ENCODE measurements at regions not wholly inside any gene's neighbourhood (a gene's known extent, or its start where the extent isn't known, plus 50 kb on each side); places are given as distances from the start of the nearest gene placed in this dataset.

- Histone ChIP-seq H3K79me2 (ENCODE audit: low read length) (no peaks in the 10 kb centered on the region), H2AFZ (ENCODE audit: low read length) (no peak overlapping the region), H3K27me3 (replicated peaks; ENCODE audit: insufficient read depth, low read length) (no peaks in the 10 kb centered on the region), H3F3A (ENCODE audit: insufficient read depth, low read length) (no peaks in the 10 kb centered on the region), H3K36me3 (replicated peaks; ENCODE audit: insufficient read depth, low read length) (no peaks in the 10 kb centered on the region), H3K9ac (ENCODE audit: low read length) (no peak overlapping the region), H4K20me1 (ENCODE audit: insufficient read depth, low read length) (no peaks in the 10 kb centered on the region), H3K27ac (ENCODE audit: low read length) (no peak overlapping the region), H3K4me1 (ENCODE audit: low read length) (no peaks in the 10 kb centered on the region), H3K4me2 (ENCODE audit: low read depth, low read length) (no peak overlapping the region), H3K9me2 (replicated peaks; ENCODE audit: insufficient read depth, low read length) (no peaks in the 10 kb centered on the region), H3K4me3 (ENCODE audit: low read length) (no peak overlapping the region), H3K9me3 (replicated peaks; ENCODE audit: insufficient read depth, low read length) (no peaks in the 10 kb centered on the region)
- DNase-seq, result no peak
- TF ChIP-seq EZH2phosphoT487 (IDR thresholded peaks at IDR 0.05; ENCODE audit: low read length) (no peak), EZH2 (optimal IDR thresholded peaks at IDR 0.05; ENCODE audit: low read depth, low read length) (no peak), CTCF (IDR thresholded peaks at IDR 0.05; ENCODE audit: low read length) (no peak)
Measured at GRCh38 chr3:54046641-54047214, 75.6 kb upstream of the CACNA2D3 start.

- H4K20me1 ChIP-seq (ENCODE audit: insufficient read depth, low read length), result no peaks in the 10 kb centered on the region
- H2AFZ ChIP-seq (ENCODE audit: low read length), result no peak overlapping the region
- no peak overlapping the region for H3K9ac ChIP-seq (ENCODE audit: low read length)
- no peak overlapping the region for H3K27ac ChIP-seq (ENCODE audit: low read length)
- H3K4me2 ChIP-seq (ENCODE audit: low read depth, low read length), result no peak overlapping the region
- H3K27me3 ChIP-seq (replicated peaks; ENCODE audit: insufficient read depth, low read length), result no peaks in the 10 kb centered on the region
- DNase-seq, result no peak
- H3K79me2 ChIP-seq (ENCODE audit: low read length), result no peaks in the 10 kb centered on the region
- H3K9me2 ChIP-seq (replicated peaks; ENCODE audit: insufficient read depth, low read length), result no peaks in the 10 kb centered on the region
- no peak for TF ChIP-seq CTCF (IDR thresholded peaks at IDR 0.05; ENCODE audit: low read length)
- TF ChIP-seq EZH2phosphoT487 (IDR thresholded peaks at IDR 0.05; ENCODE audit: low read length), result no peak
- TF ChIP-seq EZH2 (optimal IDR thresholded peaks at IDR 0.05; ENCODE audit: low read depth, low read length), result no peak
- no peaks in the 10 kb centered on the region for H3K4me1 ChIP-seq (ENCODE audit: low read length)
- no peak overlapping the region for H3K4me3 ChIP-seq (ENCODE audit: low read length)
- no peaks in the 10 kb centered on the region for H3F3A ChIP-seq (ENCODE audit: insufficient read depth, low read length)
- H3K9me3 ChIP-seq (replicated peaks; ENCODE audit: insufficient read depth, low read length), result no peaks in the 10 kb centered on the region
- no peaks in the 10 kb centered on the region for H3K36me3 ChIP-seq (replicated peaks; ENCODE audit: insufficient read depth, low read length)
Measured at GRCh38 chr3:54045061-54045815, 77.1 kb upstream of the CACNA2D3 start.

GRCh38 chr3:54042259-54042823, 80.0 kb upstream of the CACNA2D3 start:
- Histone ChIP-seq H3K9me2 (replicated peaks; ENCODE audit: insufficient read depth, low read length) (no peaks in the 10 kb centered on the region), H3K9ac (ENCODE audit: low read length) (no peak overlapping the region), H3K79me2 (ENCODE audit: low read length) (no peaks in the 10 kb centered on the region), H4K20me1 (ENCODE audit: insufficient read depth, low read length) (no peaks in the 10 kb centered on the region), H3K9me3 (replicated peaks; ENCODE audit: insufficient read depth, low read length) (no peaks in the 10 kb centered on the region), H3K4me1 (ENCODE audit: low read length) (no peaks in the 10 kb centered on the region), H3K4me2 (ENCODE audit: low read depth, low read length) (no peak overlapping the region), H3K27me3 (replicated peaks; ENCODE audit: insufficient read depth, low read length) (no peaks in the 10 kb centered on the region), H3K4me3 (ENCODE audit: low read length) (no peak overlapping the region), H3F3A (ENCODE audit: insufficient read depth, low read length) (no peaks in the 10 kb centered on the region), H2AFZ (ENCODE audit: low read length) (no peak overlapping the region), H3K27ac (ENCODE audit: low read length) (no peak overlapping the region), H3K36me3 (replicated peaks; ENCODE audit: insufficient read depth, low read length) (no peaks in the 10 kb centered on the region)
- no peak for DNase-seq
- no peak for TF ChIP-seq EZH2phosphoT487 (IDR thresholded peaks at IDR 0.05; ENCODE audit: low read length)

- no peaks in the 10 kb centered on the region for H3F3A ChIP-seq (ENCODE audit: insufficient read depth, low read length)
- H3K4me1 ChIP-seq (ENCODE audit: low read length), result no peaks in the 10 kb centered on the region
- no peaks in the 10 kb centered on the region for H3K9me2 ChIP-seq (replicated peaks; ENCODE audit: insufficient read depth, low read length)
- no peak overlapping the region for H2AFZ ChIP-seq (ENCODE audit: low read length)
- DNase-seq, result no peak
- no peak overlapping the region for H3K27ac ChIP-seq (ENCODE audit: low read length)
- H3K4me2 ChIP-seq (ENCODE audit: low read depth, low read length), result no peak overlapping the region
- no peaks in the 10 kb centered on the region for H3K27me3 ChIP-seq (replicated peaks; ENCODE audit: insufficient read depth, low read length)
- no peak overlapping the region for H3K9ac ChIP-seq (ENCODE audit: low read length)
- no peaks in the 10 kb centered on the region for H3K36me3 ChIP-seq (replicated peaks; ENCODE audit: insufficient read depth, low read length)
- H3K4me3 ChIP-seq (ENCODE audit: low read length), result no peak overlapping the region
- TF ChIP-seq CTCF (IDR thresholded peaks at IDR 0.05; ENCODE audit: low read length) (no peak), EZH2 (optimal IDR thresholded peaks at IDR 0.05; ENCODE audit: low read depth, low read length) (no peak), EZH2phosphoT487 (IDR thresholded peaks at IDR 0.05; ENCODE audit: low read length) (no peak)
- no peaks in the 10 kb centered on the region for H4K20me1 ChIP-seq (ENCODE audit: insufficient read depth, low read length)
- no peaks in the 10 kb centered on the region for H3K79me2 ChIP-seq (ENCODE audit: low read length)
- H3K9me3 ChIP-seq (replicated peaks; ENCODE audit: insufficient read depth, low read length), result no peaks in the 10 kb centered on the region
Measured at GRCh38 chr3:54040476-54040875, 81.9 kb upstream of the CACNA2D3 start.

All from MM.1S (cell line).